ENCODE measurements at regions not wholly inside any gene's neighbourhood (a gene's known extent, or its start where the extent isn't known, plus 50 kb on each side); places are given as distances from the start of the nearest gene placed in this dataset.
"Not testable (repeated sequence)": the region's sequence is repeated elsewhere in the genome, so short reads cannot be mapped to it uniquely, and the experiment has no call there.

DNA sequence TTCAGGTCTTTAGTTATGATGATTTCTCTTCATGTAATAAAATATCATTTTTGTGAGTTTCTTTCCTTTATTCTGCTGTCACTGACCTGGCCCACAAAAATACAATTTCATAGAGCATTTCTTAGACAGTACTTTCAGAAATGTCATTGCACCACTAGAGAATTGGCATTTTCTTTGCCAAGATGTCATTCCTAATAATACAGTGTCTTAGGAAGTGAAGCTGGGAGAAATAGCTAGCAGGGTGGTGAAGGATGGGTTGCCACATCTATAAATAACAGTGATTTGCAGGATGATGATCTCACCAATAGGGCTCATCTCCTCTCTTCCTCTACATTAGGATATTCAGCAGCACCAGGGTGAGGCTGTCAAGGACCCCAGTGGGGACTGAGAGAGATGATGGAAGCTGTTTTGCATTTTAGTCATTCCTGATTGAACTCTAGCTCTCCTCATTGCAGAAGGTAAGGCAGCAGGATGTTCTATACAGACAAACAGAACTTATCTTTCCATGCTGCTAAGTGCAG is 452.1 kb downstream of the NXPH1 start:
- Histone ChIP-seq H3K4me3 (no peak overlapping the region), H3K9me3 (peaks cover 0 to 10% (median 0%) of the 10 kb centered on the region in 11 donors), H3K27ac (no peak overlapping the region), H3K27me3 (no peaks in the 10 kb centered on the region), H3K4me1 (no peaks in the 10 kb centered on the region), H3K36me3 (no peaks in the 10 kb centered on the region)
- DNase-seq = no peak
- no peak for ATAC-seq
- TF ChIP-seq, protein P1, sequence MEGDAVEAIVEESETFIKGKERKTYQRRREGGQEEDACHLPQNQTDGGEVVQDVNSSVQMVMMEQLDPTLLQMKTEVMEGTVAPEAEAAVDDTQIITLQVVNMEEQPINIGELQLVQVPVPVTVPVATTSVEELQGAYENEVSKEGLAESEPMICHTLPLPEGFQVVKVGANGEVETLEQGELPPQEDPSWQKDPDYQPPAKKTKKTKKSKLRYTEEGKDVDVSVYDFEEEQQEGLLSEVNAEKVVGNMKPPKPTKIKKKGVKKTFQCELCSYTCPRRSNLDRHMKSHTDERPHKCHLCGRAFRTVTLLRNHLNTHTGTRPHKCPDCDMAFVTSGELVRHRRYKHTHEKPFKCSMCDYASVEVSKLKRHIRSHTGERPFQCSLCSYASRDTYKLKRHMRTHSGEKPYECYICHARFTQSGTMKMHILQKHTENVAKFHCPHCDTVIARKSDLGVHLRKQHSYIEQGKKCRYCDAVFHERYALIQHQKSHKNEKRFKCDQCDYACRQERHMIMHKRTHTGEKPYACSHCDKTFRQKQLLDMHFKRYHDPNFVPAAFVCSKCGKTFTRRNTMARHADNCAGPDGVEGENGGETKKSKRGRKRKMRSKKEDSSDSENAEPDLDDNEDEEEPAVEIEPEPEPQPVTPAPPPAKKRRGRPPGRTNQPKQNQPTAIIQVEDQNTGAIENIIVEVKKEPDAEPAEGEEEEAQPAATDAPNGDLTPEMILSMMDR (IDR thresholded peaks at IDR 0.05) = no peak
- intact Hi-C loops (cut with DNase I) = no loop called here

DNA sequence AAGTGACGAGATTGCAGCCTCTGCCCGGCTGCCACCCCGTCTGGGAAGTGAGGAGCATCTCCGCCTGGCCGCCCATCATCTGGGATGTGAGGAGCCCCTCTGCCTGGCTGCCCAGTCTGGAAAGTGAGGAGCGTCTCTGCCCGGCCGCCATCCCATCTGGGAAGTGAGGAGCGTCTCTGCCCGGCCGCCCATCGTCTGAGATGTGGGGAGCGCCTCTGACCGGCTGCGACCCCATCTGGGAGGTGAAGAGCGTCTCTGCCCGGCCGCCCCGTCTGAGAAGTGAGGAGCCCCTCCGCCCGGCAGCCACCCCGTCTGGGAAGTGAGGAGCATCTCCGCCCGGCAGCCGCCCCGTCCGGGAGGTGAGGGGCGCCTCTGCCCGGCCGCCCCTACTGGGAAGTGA is 456.9 kb downstream of the NXPH1 start:
- H3K27ac ChIP-seq; H3K27me3 ChIP-seq; intact Hi-C loops (cut with DNase I); DNase-seq; H3K4me3 ChIP-seq; H3K36me3 ChIP-seq; H3K4me1 ChIP-seq; ATAC-seq: not testable (repeated sequence)
- WGBS, 2 donors = 93 to 95% methylated on average over 10 to 30 of the region's 30 CpGs
- H3K9me3 ChIP-seq = peaks cover 0 to 24% (median 0%) of the 10 kb centered on the region in 11 donors

DNA sequence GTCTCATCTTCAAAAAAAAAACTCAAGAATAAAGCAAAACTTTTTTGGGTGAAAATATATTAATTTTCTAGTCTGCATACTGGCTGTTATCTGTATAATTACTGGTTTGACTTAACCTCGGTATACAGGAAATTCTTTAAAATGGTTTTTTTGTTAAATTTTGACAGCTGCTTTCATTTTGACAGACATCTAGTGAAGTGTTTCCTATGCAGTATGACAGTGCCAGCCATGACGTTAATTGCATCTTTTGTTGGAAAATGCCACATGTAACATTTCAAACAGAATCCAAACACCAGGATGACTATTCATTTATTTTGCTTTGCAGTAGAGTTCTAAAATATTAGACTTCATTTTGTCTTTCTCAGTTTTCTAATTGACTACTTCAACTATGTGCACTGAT is 460.4 kb downstream of the NXPH1 start:
- no peaks in the 10 kb centered on the region for H3K4me1 ChIP-seq
- intact Hi-C loops (cut with DNase I) = no loop called here
- H3K9me3 ChIP-seq = peaks cover 0 to 26% (median 0%) of the 10 kb centered on the region in 11 donors
- H3K27ac ChIP-seq = no peak overlapping the region
- TF ChIP-seq, protein P1 (IDR thresholded peaks at IDR 0.05) = no peak
- DNase-seq (no peak), ATAC-seq (no peak)
- no peaks in the 10 kb centered on the region for H3K36me3 ChIP-seq
- no peaks in the 10 kb centered on the region for H3K27me3 ChIP-seq
- WGBS, 2 donors = 46 to 49% methylated on average over 2 of the region's 2 CpGs
- H3K4me3 ChIP-seq = no peak overlapping the region

DNA sequence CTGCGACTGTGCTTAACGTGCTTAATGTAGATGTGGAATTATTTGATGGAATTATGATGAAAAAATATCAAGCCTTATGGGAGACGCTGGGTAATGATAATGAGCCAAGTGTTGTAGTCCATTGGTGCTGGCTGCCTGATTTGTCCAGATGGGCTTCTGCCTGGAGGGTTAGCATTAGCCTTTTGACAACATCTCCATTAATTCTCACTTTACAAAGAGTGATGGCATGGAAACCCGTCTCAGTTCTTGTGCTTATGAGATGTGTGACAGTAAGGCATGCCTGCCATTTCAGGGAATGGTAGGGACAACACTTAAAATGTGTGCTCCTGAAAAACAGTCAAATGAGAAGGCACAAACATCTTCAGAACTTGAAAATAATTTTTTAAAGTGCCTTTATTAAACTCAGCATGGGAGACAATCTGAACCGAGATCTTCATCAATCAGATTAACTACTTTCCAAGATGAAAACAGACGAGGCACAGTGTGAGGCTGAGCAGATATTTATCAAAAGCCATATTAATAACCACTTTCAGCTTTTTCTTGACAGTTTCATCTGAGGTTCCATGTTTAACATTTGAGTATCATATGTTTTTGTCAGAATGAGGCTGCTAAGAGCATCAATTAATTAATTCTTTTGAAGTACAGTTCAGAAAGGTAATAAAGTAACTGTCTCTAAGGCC is 473.1 kb downstream of the NXPH1 start:
- intact Hi-C loops (cut with DNase I) = no loop called here
- Histone ChIP-seq H3K4me1 (no peaks in the 10 kb centered on the region), H3K36me3 (no peaks in the 10 kb centered on the region), H3K9me3 (no peaks in the 10 kb centered on the region), H3K27ac (no peak overlapping the region), H3K27me3 (no peaks in the 10 kb centered on the region), H3K4me3 (no peak overlapping the region)
- 78 to 80% methylated on average over 6 of the region's 6 CpGs for WGBS, 2 donors
- TF ChIP-seq, protein P1 (IDR thresholded peaks at IDR 0.05) = no peak
- DNase-seq = no peak
- no peak for ATAC-seq

DNA sequence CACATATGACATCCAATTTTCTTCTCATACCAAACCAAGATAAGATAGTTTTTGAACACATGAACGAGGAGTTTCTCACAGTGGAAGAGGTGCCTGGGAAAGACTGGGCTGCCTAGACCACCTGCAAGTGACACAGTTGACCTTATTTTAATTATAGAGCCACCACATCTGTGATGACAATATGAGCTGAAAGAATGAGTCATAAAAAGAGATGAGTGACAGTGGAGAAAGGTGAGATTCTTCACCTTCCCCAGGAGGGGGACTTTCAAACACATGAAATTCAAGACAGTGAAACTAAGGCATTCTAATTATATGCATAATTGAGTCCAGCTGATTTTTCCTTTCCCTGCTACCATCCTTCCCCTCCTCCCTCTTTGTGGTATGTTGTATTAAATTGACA is 475.5 kb downstream of the NXPH1 start:
- 9 to 42% methylated on average over 1 of the region's 1 CpG for WGBS, 2 donors
- H3K36me3 ChIP-seq = no peaks in the 10 kb centered on the region
- H3K27ac ChIP-seq = no peak overlapping the region
- DNase-seq = no peak
- H3K4me3 ChIP-seq = no peak overlapping the region
- intact Hi-C loops (cut with DNase I) = no loop called here
- no peaks in the 10 kb centered on the region for H3K4me1 ChIP-seq
- H3K27me3 ChIP-seq = no peaks in the 10 kb centered on the region
- H3K9me3 ChIP-seq = no peaks in the 10 kb centered on the region
- no peak for ATAC-seq
- TF ChIP-seq, protein P1 (IDR thresholded peaks at IDR 0.05) = no peak

All from heart right ventricle (tissue), 16 donors.